ENCODE measurements at regions not wholly inside any gene's neighbourhood (a gene's known extent, or its start where the extent isn't known, plus 50 kb on each side); places are given as distances from the start of the nearest gene placed in this dataset.

DNA sequence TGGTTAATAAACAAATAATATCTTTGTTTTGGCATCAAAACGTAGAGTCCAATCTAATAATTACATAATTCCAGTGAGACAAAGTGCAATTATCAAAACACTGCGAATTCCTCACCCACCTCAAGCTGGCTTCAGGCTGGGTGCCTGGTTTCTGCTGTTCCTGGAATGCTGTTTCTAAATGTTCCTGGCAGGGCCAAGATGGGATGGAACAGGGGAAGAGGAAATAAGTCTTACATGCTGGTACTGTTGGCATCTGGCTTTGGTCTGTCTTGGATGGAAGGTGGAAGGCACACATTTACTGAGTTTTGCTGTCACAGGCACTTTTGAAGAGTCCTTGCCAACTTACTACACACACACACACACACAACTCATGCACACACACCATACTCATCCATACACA lies 101.9 kb upstream of the SLCO3A1 start:
- TF ChIP-seq, protein P1, sequence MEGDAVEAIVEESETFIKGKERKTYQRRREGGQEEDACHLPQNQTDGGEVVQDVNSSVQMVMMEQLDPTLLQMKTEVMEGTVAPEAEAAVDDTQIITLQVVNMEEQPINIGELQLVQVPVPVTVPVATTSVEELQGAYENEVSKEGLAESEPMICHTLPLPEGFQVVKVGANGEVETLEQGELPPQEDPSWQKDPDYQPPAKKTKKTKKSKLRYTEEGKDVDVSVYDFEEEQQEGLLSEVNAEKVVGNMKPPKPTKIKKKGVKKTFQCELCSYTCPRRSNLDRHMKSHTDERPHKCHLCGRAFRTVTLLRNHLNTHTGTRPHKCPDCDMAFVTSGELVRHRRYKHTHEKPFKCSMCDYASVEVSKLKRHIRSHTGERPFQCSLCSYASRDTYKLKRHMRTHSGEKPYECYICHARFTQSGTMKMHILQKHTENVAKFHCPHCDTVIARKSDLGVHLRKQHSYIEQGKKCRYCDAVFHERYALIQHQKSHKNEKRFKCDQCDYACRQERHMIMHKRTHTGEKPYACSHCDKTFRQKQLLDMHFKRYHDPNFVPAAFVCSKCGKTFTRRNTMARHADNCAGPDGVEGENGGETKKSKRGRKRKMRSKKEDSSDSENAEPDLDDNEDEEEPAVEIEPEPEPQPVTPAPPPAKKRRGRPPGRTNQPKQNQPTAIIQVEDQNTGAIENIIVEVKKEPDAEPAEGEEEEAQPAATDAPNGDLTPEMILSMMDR (IDR thresholded peaks at IDR 0.05; ENCODE audit: low read depth, low read length): no peak
- TF ChIP-seq POLR2A (IDR thresholded peaks at IDR 0.05; ENCODE audit: extremely low read depth, insufficient read length) (no peak), MYC (IDR thresholded peaks at IDR 0.05; ENCODE audit: low read depth, low read length) (no peak)
- TF ChIP-seq, protein P2, sequence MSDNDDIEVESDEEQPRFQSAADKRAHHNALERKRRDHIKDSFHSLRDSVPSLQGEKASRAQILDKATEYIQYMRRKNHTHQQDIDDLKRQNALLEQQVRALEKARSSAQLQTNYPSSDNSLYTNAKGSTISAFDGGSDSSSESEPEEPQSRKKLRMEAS (IDR thresholded peaks at IDR 0.05; ENCODE audit: low read depth, low read length): no peak

Measured in NB4 (cell line).